C4-2B (cell line): ENCODE measurements at regions not wholly inside any gene's neighbourhood (a gene's known extent, or its start where the extent isn't known, plus 50 kb on each side); places are given as distances from the start of the nearest gene placed in this dataset.

ENCODE experiments used
- ZFX ChIP-seq: fragments of 450-650 bp; IDR thresholded peaks from 2 replicates; pipeline ENCODE4 v1.6.1; 2017
- TF ChIP-seq, protein P1 (sequence below): fragments of 450-650 bp; conservative IDR thresholded peaks from 2 replicates; pipeline ENCODE4 v1.5.1; 2017; ENCODE audit warnings: mild to moderate bottlenecking

GRCh38 chr22:49717322-49717919, 110.3 kb downstream of the BRD1 start:
- TF ChIP-seq, protein P1, sequence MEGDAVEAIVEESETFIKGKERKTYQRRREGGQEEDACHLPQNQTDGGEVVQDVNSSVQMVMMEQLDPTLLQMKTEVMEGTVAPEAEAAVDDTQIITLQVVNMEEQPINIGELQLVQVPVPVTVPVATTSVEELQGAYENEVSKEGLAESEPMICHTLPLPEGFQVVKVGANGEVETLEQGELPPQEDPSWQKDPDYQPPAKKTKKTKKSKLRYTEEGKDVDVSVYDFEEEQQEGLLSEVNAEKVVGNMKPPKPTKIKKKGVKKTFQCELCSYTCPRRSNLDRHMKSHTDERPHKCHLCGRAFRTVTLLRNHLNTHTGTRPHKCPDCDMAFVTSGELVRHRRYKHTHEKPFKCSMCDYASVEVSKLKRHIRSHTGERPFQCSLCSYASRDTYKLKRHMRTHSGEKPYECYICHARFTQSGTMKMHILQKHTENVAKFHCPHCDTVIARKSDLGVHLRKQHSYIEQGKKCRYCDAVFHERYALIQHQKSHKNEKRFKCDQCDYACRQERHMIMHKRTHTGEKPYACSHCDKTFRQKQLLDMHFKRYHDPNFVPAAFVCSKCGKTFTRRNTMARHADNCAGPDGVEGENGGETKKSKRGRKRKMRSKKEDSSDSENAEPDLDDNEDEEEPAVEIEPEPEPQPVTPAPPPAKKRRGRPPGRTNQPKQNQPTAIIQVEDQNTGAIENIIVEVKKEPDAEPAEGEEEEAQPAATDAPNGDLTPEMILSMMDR, result no peak
- no peak for TF ChIP-seq ZFX
